Posterior cingulate gyrus (tissue), 11 donors: ENCODE measurements at regions not wholly inside any gene's neighbourhood (a gene's known extent, or its start where the extent isn't known, plus 50 kb on each side); places are given as distances from the start of the nearest gene placed in this dataset.
"Not testable (repeated sequence)": the region's sequence is repeated elsewhere in the genome, so short reads cannot be mapped to it uniquely, and the experiment has no call there.

Experiments used
- DNase-seq, 10 donors: peaks; one replicate each; pipeline versions ENCODE4 v3.0.0 to v3.0.0-alpha.2; 2020 to 2021; ENCODE audit warnings: mixed read lengths in 3 of 10
- intact Hi-C: fragments of 100-400 bp; cut with DNase I; formaldehyde crosslinking; loops from one replicate; pipeline ENCODE4 v1.15.1; 2023

- intact Hi-C loops, result no loop called here
- no peak for DNase-seq
Measured at GRCh38 chr4:86472377-86473019, 112.6 kb upstream of the MAPK10 start.

DNA sequence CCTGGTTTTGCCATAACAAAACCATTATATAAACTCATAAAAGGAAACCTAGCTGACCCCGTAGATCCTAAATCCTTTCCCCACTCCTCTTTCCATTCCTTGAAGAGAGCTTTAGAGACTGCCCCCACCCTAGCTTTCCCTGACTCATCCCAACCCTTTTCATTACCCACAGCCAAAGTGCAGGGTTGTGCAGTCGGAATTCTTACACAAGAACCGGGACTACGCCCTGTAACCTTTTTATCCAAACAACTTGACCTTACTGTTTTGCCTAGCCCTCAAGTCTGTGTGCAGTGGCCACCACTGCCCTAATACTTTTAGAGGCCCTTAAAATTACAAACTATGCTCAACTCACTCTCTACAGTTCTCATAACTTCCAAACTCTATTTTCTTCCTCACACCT lies 116.0 kb upstream of the PTPN13 start:
- DNase-seq, intact Hi-C loops: not testable (repeated sequence)

DNA sequence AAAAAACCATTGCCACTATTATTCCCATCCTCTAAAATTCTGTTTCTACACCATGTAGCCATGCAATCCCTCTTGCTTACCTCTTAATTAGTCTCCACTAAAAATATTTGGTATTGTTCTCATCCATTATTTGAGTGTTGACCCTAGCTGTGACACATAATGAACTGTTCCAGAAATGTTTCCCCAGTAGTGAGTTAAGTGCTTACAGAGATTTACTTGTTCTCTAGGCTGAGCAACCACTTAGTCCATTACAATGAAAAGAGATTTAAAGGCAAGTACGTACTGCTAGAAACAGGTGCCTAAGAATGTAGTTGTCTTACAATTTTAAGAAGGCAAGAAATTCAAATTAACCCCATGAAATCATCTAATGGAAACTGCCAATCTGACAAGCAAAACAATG lies 112.7 kb upstream of the PTPN13 start:
- intact Hi-C loops, result no loop called here
- DNase-seq, result no peak

- DNase-seq, result no peak
- intact Hi-C loops, result no loop called here
Measured at GRCh38 chr4:86482306-86483172, 111.6 kb upstream of the PTPN13 start.

DNA sequence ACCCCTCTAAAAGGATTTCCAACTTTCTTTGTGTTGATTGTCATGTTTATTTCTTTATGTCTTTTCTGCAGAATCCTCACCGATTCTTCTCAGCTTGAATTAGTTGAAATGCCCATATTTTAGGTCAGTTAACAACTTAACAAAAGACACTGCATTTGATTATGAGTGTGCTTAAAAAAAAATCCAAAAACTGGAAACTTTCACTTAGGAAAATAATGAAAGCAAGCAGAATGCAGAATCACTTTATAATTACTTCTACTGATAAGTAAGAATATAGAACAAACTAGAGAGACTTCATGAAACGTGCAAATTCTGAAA lies 111.0 kb upstream of the PTPN13 start:
- no peak for DNase-seq

GRCh38 chr4:86483773-86484172 lies 110.3 kb upstream of the PTPN13 start:
- no peak for DNase-seq
- intact Hi-C loops, result no loop called here

More for the DNA sequence above, 111.0 kb upstream of the PTPN13 start:
- intact Hi-C loops, result no loop called here

DNA sequence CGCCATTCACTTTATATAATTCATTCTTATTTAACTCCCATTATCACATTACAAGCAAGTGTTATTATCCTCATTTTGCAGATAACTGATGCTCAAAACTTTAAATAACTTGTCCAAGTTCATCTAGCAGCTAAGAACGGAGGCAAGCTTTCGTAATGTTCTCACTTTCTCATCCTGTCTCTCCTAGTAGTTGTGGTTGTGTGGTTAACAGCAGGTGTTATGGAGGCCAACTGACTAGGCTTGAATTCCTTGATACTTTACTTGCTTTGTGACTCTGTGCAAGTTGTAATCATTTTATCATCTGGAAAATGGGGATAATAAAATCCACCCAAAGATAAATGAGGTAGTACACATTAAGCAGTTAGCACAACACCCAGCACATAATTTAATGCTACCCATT lies 109.9 kb upstream of the PTPN13 start:
- DNase-seq, result no peak

GRCh38 chr4:86487738-86488348 lies 106.3 kb upstream of the PTPN13 start:
- DNase-seq, result no peak

More for the DNA sequence above, 109.9 kb upstream of the PTPN13 start:
- intact Hi-C loops, result no loop called here

GRCh38 chr4:86493460-86493859 lies 100.7 kb upstream of the PTPN13 start:
- DNase-seq, result no peak
- intact Hi-C loops, result no loop called here

More at GRCh38 chr4:86487738-86488348, 106.3 kb upstream of the PTPN13 start:
- intact Hi-C loops, result no loop called here

DNA sequence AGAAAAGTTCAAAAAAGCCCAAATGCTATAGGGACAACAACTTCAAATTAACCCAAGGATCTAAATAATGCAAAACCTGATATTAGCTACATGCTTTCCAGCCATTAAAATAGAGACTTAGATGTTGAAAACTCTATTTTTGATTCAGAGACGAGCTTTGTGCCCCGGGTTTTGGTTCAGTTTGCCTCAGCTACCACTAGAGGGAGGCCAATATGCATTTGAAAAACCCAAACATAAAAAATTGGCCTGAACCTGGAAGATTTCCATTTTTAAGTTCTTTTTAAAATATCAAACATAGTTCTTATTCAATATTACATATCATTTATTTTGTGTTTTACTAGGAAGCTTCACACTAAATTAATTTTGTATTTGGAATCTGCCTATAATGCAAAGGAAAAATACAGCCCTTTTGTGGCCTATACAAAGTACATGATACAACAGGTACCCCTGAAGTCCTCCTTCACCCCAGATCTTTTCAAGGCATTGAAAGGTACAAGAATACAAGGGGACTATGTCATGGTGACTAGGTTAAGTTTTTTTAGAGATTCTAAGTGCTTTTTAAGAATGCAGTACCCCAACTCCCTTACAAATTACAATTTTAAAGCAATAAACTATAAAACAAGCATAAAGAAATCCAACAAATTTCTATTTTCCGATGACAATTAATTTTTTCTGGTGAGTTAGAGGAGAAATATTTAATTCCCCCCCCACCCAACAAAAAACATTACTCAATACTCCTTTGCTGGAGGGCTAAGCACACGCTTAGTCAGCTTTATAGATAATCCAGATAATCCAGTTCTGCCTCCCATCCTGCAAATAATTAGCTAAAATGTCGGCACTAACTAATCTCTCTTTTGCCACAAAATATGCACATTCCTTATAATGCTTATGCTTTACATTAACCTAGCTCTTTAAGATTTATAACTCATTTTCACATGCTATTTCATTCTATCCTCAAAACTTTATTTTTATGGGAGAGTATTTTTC lies 97.7 kb upstream of the PTPN13 start:
- DNase-seq, result peak in 6 of 10 donors; percentile 23 to 72 (median 38)
- intact Hi-C loops, result loop anchor here (1.0 to 5.0 kb wide), 2 partner anchors 399 to 596 kb away; no protein-coding TSS in a partner anchor

- no peak for DNase-seq
- intact Hi-C loops, result loop anchor here (5.0 kb wide), 1 partner anchor 595 kb away; no protein-coding TSS in a partner anchor
Measured at GRCh38 chr4:86497131-86497530, 97.0 kb upstream of the PTPN13 start.

DNA sequence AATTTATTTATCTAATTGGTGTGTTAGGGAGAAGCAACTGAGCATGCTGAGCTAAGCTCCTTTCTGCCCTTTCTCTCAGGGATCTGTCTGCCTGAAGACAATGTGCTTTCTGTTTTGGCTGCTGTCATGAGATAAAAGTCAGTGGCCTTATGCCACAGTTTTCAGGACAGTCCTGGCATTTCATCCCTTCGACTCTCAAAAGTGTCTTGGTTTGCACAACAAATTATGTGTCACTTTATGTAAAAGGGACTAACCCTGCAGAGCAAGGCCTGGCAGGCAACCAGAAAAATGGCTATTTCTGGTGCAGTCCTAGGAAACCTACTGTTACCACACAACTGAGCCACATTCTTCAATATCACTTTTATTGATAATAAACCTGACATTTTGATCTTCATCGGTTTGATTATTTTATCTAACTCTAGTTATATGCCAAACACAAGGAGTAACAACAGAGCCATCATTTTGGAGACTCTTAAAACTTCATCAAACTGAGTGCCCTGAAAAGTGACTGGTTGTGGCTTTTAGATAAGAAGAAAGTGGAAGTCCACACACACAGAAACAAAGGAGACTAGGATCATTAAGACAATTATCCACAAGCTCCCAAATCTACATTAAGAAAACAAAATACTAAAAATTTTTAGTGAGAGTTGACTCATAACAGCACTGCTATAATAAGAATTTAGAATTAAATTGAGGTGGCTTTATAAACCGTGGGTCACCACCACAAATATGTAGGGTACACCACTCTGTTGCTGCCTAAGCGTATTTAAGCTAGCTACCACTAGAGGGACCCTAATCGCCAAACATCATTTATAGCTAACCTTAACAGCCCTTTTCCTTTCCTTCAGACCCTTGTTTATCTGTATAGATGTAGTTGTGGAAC lies 95.9 kb upstream of the PTPN13 start:
- intact Hi-C loops, result loop anchor here (5.0 kb wide), 1 partner anchor 594 kb away; no protein-coding TSS in a partner anchor
- peak in 2 of 10 donors; percentile 25 to 28 for DNase-seq

DNA sequence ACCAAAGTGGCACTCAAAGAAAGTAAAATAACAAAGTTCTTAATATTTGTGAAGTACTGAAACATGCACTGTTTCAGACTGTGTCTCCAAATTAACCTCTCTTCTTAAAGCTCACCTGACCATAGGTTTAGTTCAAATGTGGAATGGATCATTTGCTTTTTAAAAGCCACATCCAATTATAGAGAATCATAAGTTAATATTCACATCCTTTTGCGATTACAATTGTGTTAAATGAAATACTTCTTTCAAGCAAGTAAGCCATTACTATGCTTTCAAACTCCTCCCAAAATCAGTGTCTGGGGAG lies 95.3 kb upstream of the PTPN13 start:
- intact Hi-C loops, result loop anchor here (5.0 kb wide), 1 partner anchor 593 kb away; no protein-coding TSS in a partner anchor

DNA sequence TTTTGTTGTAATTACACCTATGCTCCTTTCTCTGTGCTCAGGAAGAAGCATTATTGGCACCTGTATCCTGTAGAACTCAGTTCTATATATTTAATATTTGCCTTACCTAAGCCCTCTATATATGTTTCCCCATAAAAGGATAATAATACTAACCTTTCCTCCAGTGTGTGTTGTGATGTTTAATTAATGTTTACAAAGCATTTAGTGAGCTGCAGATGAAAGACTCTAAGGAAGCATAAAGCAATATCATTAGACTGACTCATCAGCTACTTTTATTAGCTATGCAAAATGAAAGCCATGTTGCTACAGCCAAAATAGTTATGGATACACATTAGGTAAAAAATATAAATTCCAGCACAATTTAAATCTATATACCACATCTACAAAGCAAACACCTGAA lies 93.6 kb upstream of the PTPN13 start:
- intact Hi-C loops, result no loop called here
- DNase-seq, result no peak

More for the DNA sequence above, 95.3 kb upstream of the PTPN13 start:
- no peak for DNase-seq

DNA sequence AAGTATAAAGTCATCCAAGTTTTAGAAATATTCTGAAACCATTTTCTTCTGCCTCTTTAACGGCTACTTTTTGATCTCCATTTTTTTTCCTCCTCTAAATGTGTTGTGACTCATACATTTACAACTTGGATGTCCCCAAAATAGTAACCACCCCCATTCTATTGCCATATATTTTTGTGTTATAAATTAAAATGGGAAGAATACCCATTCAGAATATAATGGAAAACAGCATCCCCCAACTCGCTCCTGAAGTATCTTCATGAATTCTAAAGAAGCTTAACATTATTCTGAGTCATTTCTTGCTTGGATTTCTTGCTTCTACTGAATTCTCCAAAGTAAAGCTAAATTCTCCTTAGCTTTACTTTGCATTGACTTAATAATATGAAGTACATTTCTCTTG lies 92.0 kb upstream of the PTPN13 start:
- intact Hi-C loops, result no loop called here

GRCh38 chr4:86506591-86506990 lies 87.5 kb upstream of the PTPN13 start:
- no peak for DNase-seq
- intact Hi-C loops, result no loop called here

More for the DNA sequence above, 92.0 kb upstream of the PTPN13 start:
- no peak for DNase-seq

- intact Hi-C loops, result no loop called here
Measured at GRCh38 chr4:86508436-86508835, 85.7 kb upstream of the PTPN13 start.

GRCh38 chr4:86511590-86511989 lies 82.5 kb upstream of the PTPN13 start:
- DNase-seq, result no peak
- intact Hi-C loops, result no loop called here

More at GRCh38 chr4:86508436-86508835, 85.7 kb upstream of the PTPN13 start:
- no peak for DNase-seq

DNA sequence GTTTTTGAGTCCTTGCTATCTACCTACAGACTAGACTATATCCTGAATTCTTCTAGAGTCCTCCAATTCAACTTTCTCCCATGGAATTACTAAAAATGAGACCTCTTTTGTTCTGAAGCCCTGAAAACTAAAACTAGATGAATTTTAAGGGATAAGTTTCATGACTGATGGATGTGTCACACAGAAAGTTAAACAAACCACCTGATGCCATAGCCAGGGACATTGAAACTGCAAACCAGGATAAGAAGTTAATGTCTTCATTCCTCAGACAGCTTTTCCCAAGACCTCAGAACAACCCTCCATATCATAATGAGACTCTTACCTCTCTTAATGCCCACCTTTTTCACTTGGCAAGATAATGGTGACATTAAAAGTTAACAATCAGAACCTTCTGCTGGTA lies 81.5 kb upstream of the PTPN13 start:
- intact Hi-C loops, result no loop called here
- no peak for DNase-seq
